T-helper 2 cell treated with Interferon-gamma antibody and Interleukin-4, amounts not matched to agents 100 ng/mL and 5 ng/mL, for 36 hours (primary cell): ENCODE measurements at regions not wholly inside any gene's neighbourhood (a gene's known extent, or its start where the extent isn't known, plus 50 kb on each side); places are given as distances from the start of the nearest gene placed in this dataset.
"Not testable (repeated sequence)": the region's sequence is repeated elsewhere in the genome, so short reads cannot be mapped to it uniquely, and the experiment has no call there.

Experiments
- intact Hi-C: fragments of 100-400 bp; cut with micrococcal nuclease; formaldehyde crosslinking; loops from one replicate; pipeline ENCODE4 v1.15.1; 2023

- intact Hi-C loops: no loop called here
Measured at GRCh38 chr10:9066152-9066551, 1011.7 kb downstream of the GATA3 start.

- intact Hi-C loops: no loop called here
Measured at GRCh38 chr10:9068003-9068402, 1013.5 kb downstream of the GATA3 start.

- intact Hi-C loops: no loop called here
Measured at GRCh38 chr10:9069136-9069535, 1014.6 kb downstream of the GATA3 start.

DNA sequence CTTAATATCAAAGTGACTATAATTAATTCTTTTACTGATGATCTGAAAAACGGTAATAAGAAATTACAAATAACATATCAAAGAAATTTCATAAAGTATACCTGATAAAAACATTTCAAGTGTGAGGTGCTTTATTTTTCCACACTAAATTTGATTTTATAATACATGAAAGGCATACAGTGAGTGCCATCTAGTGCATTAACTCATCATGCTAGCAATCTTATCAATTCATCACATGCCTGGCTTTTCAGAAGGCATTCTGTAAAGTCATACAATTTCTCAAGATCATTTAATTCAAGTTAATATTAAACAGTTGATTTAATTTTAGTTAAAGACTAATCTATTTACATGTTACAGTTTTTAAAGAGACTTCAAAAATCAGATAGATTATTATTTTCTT is 1020.9 kb downstream of the GATA3 start:
- intact Hi-C loops: no loop called here

DNA sequence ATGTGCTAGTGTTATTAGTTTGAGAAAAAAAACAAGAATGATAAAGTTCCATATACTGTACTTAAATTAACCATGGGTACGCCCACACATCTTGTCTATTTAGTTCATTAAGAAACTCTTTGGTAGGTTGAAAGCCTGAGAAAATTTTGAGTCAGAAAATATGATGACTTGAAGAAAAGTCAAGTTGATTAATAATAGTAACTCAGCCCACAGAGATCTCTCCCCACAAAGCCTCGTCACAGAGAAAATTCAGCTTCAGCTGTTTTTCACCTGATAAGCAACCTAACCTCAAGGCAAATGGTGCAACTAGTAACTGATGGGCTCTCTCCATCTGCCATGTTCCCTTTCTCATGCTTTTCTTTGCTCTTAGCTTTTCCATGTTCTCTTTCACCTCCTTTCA is 1021.6 kb downstream of the GATA3 start:
- intact Hi-C loops: no loop called here

GRCh38 chr10:9081253-9081652 is 1026.8 kb downstream of the GATA3 start:
- intact Hi-C loops: loop anchor here (5.0 kb wide), 1 partner anchor 1034 kb away; no protein-coding TSS in a partner anchor

GRCh38 chr10:9081961-9082360 is 1027.5 kb downstream of the GATA3 start:
- intact Hi-C loops: loop anchor here (5.0 kb wide), 1 partner anchor 1035 kb away; no protein-coding TSS in a partner anchor

GRCh38 chr10:9091530-9092093 is 1037.1 kb downstream of the GATA3 start:
- intact Hi-C loops: loop anchor here (5.0 kb wide), 1 partner anchor 86 kb away; no protein-coding TSS in a partner anchor

DNA sequence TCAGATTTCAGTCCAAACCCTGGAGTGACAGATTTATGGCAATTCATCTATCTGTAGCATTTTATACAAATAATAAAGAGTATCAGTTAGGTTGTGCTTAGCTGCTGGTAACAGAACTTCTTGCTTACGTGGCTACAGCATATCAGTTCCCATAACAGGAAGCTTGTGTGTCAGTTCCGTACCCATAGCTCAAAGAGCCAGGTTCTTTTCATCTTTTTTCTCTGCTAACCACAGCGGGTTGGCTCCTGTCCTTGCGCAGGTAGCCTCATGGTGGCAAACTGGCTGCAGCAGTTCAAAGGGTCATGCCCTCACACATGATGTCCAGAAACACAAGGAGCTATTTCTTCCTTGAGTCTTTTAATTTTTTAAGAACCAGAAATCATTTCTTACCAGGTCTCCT is 1041.8 kb downstream of the GATA3 start:
- intact Hi-C loops: loop anchor here (2.0 to 5.0 kb wide), 2 partner anchors 84 to 1043 kb away; no protein-coding TSS in a partner anchor

GRCh38 chr10:9097206-9097990 is 1042.9 kb downstream of the GATA3 start:
- intact Hi-C loops: loop anchor here (2.0 to 5.0 kb wide), 2 partner anchors 85 to 1045 kb away; no protein-coding TSS in a partner anchor

- intact Hi-C loops: loop anchor here (2.0 to 5.0 kb wide), 2 partner anchors 86 to 1045 kb away; no protein-coding TSS in a partner anchor
Measured at GRCh38 chr10:9097991-9098306, 1043.5 kb downstream of the GATA3 start.

DNA sequence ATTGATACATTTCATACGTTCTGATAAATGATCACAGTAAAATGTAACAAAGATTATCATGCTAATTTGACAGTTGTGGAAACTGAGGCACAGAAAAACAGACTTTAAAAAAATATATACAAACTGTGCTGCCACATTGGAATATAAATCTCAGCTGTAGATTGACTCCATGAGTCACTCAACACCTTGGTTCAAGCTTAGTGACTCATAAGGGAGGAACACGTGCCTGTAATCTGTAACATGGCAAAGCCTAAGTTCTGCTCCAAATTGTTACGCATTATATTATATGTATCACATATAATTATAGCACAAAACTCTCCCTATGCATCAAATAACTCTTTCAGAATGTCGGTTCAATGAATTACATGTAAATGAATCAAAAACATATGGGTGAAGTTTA is 1047.5 kb downstream of the GATA3 start:
- intact Hi-C loops: no loop called here

DNA sequence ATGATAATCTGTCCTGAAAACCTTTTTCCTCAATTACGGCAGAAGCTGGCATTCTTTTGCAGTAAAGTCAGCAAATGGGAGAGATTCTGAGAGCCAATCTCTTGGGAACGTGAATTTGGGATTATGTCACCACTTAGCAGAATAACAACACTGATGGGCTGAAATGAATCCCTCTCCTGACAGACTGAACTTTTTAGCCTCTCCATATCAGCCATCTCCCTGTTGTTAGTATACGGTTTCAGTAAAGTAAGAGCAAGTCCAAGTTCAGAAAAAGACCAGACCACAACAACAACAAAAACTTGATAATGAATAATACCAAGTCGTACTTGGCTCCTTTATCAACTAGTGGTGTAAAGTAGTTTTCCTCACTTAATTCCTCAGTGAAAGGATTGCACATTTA is 1048.8 kb downstream of the GATA3 start:
- intact Hi-C loops: no loop called here

- intact Hi-C loops: no loop called here
Measured at GRCh38 chr10:9111976-9112375, 1057.5 kb downstream of the GATA3 start.

GRCh38 chr10:9126728-9127127 is 1072.2 kb downstream of the GATA3 start:
- intact Hi-C loops: no loop called here

DNA sequence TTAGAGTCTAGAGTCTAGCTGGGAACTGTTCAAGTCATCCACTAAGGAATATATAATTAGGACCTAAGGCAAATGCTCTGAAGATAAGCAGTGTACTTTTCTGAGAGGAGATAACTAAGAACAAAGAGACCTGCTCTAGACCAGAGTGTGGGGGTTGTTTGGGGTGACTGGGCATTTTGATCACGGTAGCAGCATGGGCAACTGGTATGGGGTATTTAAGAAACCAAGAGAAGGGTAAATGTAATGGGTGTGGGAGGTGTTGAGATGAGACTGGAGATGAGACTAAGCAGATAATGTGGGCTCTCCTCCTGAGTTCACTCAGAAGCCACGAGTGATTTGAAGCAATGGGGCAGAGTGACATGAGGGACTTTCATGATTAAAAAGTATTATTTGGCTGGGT is 1082.9 kb downstream of the GATA3 start:
- intact Hi-C loops: no loop called here

DNA sequence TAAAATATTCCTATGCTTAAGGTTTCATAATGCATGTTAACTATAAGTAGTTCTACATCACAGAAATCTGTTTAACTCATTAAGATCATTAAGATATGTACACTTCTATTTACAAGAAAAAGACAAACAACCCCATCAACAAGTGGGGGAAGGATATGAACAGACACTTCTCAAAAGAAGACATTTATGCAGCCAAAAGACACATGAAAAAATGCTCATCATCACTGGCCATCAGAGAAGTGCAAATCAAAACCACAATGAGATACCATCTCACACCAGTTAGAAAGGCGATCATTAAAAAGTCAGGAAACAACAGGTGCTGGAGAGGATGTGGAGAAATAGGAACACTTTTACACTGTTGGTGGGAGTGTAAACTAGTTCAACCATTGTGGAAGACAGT is 1084.3 kb downstream of the GATA3 start:
- intact Hi-C loops: not testable (repeated sequence)

DNA sequence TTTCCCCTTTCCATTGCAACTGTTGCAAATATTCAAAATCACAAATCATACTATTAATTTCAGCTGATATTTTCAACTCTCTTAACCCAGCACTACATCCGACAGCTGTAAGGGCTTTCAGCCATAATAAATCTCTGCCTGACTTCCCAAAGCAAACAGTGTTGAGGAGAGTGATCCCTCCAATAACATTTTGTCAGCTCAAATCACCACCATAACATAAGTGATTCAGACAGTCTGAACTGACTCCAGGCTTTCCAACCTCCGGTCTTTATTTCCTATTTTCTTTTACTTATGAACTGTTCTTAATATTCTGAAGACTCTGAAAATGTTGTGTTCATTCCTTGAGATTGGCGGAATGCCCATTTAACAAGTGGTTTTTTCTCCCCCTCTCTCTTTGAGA is 1085.9 kb downstream of the GATA3 start:
- intact Hi-C loops: no loop called here

DNA sequence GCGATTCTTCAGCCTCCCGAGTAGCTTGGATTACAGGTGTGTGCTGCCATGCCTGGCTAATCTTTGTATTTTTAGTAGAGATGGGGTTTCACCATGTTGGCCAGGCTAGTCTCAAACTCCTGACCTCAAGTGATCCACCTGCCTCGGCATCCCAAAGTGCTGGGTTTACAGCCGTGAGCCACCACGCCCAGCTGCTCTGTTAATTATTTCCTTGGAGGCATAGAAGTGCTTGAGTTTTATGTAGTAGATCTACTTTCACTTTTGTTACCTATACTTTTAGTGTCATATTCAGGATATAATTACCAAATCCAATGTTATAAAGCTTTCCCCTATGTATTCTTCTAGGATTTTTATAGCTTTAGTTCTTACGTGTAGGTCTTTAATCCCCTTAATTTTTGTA is 1093.0 kb downstream of the GATA3 start:
- intact Hi-C loops: no loop called here

- intact Hi-C loops: no loop called here
Measured at GRCh38 chr10:9149134-9149533, 1094.6 kb downstream of the GATA3 start.

GRCh38 chr10:9153057-9153456 is 1098.6 kb downstream of the GATA3 start:
- intact Hi-C loops: not testable (repeated sequence)

- intact Hi-C loops: no loop called here
Measured at GRCh38 chr10:9157656-9158055, 1103.2 kb downstream of the GATA3 start.

GRCh38 chr10:9158675-9159074 is 1104.2 kb downstream of the GATA3 start:
- intact Hi-C loops: no loop called here
